Panc1 (cell line): ENCODE measurements at regions not wholly inside any gene's neighbourhood (a gene's known extent, or its start where the extent isn't known, plus 50 kb on each side); places are given as distances from the start of the nearest gene placed in this dataset.

Source experiments
- CTCF ChIP-seq: fragments of 450-650 bp; IDR thresholded peaks from 2 replicates; pipeline ENCODE4 v1.5.1; 2017; ENCODE audit warnings: mild to moderate bottlenecking
- POLR2AphosphoS5 ChIP-seq: IDR thresholded peaks from 2 replicates; pipeline ENCODE4 v1.6.1; 2012; ENCODE audit warnings: mild to moderate bottlenecking, low read depth, low read length, moderate library complexity
- REST ChIP-seq, 2 experiments: IDR thresholded peaks; 2 replicates each; pipeline ENCODE4 v1.6.1; 2011 to 2012; ENCODE audit warnings: low read depth in 2 of 2, control low read depth in 1 of 2, low read length in 1 of 2, mild to moderate bottlenecking in 1 of 2, moderate library complexity in 1 of 2; ENCODE audit not compliant: insufficient read depth in 1 of 2
- TCF7L2 ChIP-seq: IDR thresholded peaks from 2 replicates; pipeline ENCODE4 v1.6.1; 2011; ENCODE audit warnings: mild to moderate bottlenecking, low read depth, low read length, inconsistent platforms

GRCh38 chr15:88710027-88710715, 71.4 kb downstream of the ISG20 start:
- TF ChIP-seq TCF7L2 = no peak
- TF ChIP-seq CTCF = no peak
- no peak for TF ChIP-seq POLR2AphosphoS5
- TF ChIP-seq REST (IDR thresholded peaks at IDR 0.05; ENCODE audit: insufficient read depth in 1 of 2, low read depth in 2 of 2, low read length in 1 of 2) = no peak
